GM12891 (cell line): ENCODE measurements at regions not wholly inside any gene's neighbourhood (a gene's known extent, or its start where the extent isn't known, plus 50 kb on each side); places are given as distances from the start of the nearest gene placed in this dataset.

Experiments
- POLR2A ChIP-seq: IDR thresholded peaks from 2 replicates; pipeline ENCODE4 v1.6.1; 2011; ENCODE audit warnings: low read depth, low read length, control low read depth
- POLR2AphosphoS5 ChIP-seq: IDR thresholded peaks from 2 replicates; pipeline ENCODE4 v1.6.1; 2011; ENCODE audit warnings: low read depth, low read length, control low read depth
- SPI1 ChIP-seq: IDR thresholded peaks from 2 replicates; pipeline ENCODE4 v1.6.1; 2011; ENCODE audit warnings: low read depth, low read length, control low read depth

GRCh38 chr10:118405928-118406327 is 63.8 kb upstream of the FAM204A start:
- TF ChIP-seq POLR2A = no peak
- no peak for TF ChIP-seq SPI1
- TF ChIP-seq POLR2AphosphoS5 = no peak
